Fibroblast of the aortic adventitia (primary cell): ENCODE measurements at regions not wholly inside any gene's neighbourhood (a gene's known extent, or its start where the extent isn't known, plus 50 kb on each side); places are given as distances from the start of the nearest gene placed in this dataset.

Experiments used
- DNase-seq: peaks from one replicate; pipeline ENCODE4 v3.0.0-alpha.2; 2010; ENCODE audit warnings: low read depth
- H3K4me3 ChIP-seq: 2 replicates; pipeline ENCODE4 v1.5.1; 2011; ENCODE audit warnings: low read depth, mild to moderate bottlenecking, control low read depth, low read length, moderate library complexity
- TF ChIP-seq, protein P1 (sequence below): IDR thresholded peaks from 2 replicates; pipeline ENCODE4 v1.5.1; 2011; ENCODE audit warnings: mild to moderate bottlenecking, low read length, control low read depth, inconsistent platforms; ENCODE audit not compliant: insufficient read depth

DNA sequence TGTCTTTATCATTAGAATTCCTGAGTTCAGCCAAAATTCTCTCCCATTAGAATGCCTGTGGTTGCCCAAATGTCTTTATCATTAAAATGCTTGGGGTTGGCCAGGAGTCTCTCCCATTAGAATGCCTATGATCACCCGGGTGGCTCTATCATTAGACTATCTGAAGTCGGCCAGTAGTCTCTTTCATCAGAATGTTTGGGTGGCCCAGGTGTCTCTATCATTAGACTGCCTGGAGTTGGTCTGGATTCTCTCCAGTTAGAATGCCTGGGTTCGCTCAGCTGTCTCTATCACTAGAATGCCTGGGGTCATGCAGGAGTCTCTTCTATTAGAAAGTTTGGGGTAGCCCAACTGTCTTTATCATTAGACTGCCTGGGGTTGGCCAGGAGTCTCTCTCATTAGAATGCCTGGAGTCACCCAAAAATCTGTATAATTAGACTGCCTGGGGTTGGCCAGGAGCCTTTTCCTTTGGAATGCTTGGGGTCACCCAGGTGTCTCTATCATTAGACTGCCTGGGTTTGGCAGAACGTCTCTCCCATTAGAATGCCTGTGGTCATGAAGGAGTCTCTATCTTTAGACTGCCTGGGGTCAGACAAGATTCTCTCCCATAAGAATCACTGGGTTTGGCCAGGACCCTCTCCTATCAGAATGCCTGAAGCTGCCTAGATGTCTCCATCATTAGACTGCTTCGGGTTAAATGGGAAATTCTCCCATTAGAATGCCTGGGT lies 1478.3 kb downstream of the UQCRFS1 start:
- TF ChIP-seq, protein P1, sequence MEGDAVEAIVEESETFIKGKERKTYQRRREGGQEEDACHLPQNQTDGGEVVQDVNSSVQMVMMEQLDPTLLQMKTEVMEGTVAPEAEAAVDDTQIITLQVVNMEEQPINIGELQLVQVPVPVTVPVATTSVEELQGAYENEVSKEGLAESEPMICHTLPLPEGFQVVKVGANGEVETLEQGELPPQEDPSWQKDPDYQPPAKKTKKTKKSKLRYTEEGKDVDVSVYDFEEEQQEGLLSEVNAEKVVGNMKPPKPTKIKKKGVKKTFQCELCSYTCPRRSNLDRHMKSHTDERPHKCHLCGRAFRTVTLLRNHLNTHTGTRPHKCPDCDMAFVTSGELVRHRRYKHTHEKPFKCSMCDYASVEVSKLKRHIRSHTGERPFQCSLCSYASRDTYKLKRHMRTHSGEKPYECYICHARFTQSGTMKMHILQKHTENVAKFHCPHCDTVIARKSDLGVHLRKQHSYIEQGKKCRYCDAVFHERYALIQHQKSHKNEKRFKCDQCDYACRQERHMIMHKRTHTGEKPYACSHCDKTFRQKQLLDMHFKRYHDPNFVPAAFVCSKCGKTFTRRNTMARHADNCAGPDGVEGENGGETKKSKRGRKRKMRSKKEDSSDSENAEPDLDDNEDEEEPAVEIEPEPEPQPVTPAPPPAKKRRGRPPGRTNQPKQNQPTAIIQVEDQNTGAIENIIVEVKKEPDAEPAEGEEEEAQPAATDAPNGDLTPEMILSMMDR, result no peak
- DNase-seq, result no peak
- no peak overlapping the region for H3K4me3 ChIP-seq

DNA sequence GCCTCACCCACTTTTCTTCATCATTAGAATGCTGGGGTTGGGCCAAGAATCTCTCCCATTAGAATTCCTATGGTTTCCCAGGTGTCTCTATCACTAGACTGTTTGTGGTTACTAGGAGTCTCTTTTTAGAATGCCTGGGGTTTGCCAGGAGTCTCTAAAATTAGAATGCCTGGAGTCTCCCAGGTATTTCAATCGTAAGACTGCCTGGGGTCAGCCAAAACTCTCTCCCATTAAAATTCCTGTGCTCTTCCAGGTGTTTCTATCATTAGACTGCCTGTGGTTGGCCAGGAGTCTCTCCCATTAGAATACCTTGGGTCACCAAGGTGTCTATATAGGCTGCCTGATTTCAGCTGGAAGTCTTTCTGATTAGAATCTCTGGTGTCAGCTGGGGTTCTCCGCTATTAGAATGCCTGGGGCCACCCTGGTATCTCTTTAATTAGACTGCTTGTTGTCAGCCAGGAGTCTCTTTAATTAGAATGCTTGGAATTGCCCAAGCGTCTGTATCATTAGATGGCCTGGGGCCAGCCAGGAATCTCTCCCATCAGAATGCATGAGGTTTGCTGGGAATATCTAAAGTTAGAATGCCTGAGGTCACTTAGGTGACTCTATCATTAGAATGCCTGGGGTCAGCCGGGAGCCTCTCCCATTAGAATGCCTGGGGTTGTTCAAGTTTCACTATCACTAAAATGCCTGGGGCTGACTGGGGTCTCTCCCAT lies 1479.2 kb downstream of the UQCRFS1 start:
- DNase-seq, result no peak
- no peak overlapping the region for H3K4me3 ChIP-seq
- TF ChIP-seq, protein P1, result no peak

DNA sequence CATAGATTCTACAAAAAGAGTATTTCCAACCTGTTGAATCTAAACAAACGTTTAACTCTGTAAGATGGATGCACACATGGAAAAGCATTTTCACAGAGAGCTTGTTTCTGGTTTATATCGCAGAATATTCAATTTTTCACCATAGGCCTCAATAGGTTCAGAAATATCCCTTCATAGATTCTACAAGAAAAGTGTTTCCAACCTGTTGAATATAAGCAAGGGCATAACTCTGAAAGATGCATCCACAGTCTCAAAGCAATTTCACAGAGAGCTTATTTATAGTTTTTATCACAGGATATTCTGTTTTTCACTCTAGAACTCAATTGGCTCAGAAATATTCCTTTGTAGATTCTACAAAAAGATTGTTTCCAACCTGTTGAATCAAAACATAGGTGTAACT lies 1483.6 kb downstream of the UQCRFS1 start:
- no peak overlapping the region for H3K4me3 ChIP-seq
- TF ChIP-seq, protein P1, result no peak
- DNase-seq, result no peak

DNA sequence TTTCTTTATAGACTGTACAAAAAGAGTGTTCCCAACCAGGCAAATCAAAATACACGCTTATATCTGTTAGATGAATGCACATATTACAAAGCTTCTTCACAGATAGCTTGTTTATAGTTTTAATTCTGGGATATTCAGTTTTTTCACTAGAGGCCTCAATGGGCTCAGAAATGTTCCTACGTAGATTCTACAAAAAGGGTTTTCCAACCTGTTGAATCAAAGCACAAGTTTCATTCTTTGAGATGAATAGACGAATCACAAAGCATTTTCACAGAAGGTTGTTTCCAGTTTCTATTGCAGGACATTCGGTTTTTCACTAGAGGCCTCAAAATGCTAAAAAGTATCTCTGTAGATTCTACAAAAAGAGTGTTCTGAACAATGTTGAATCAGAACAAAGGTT lies 1490.3 kb downstream of the UQCRFS1 start:
- no peak for DNase-seq
- TF ChIP-seq, protein P1, result no peak
- no peak overlapping the region for H3K4me3 ChIP-seq

DNA sequence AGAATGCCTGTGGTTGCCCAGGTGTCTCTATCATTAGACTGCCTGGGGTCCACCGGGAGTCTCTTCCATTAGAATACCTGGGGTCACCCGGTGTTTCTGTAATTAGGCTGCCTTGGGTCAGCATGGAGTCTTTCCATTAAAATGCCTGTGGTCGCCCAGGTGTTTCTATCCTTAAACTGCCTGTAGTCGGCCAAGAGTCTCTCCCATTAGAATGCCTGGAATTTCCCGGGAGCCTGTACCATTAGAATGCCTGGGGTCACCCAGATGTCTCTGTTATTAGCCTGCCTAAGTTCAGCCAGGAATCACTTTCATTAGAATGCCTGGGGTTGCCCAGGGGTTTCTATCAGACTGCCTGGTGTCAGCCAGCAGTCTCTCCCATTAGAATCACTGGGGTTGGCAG lies 1492.8 kb downstream of the UQCRFS1 start:
- DNase-seq, result no peak
- no peak overlapping the region for H3K4me3 ChIP-seq
- TF ChIP-seq, protein P1, result no peak

DNA sequence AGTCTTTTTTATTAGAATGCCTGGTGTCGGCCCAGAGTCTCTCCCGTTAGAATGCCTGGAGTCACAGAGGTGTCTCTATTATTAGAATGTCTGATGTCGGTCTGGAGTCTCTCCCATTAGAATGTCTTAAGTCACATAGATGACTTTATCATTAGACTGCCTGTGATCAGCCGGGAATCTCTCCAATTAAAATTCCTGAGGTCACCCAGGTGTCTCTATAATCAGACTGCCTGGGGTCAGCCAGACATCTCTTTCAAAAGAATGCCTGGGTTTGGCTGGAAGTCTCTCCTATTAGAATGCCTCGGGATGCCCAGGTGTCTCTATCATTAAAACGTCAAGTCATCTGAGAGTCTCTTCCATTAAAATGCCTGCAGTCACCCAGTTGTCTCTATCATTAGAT lies 1493.9 kb downstream of the UQCRFS1 start:
- no peak overlapping the region for H3K4me3 ChIP-seq
- DNase-seq, result no peak
- TF ChIP-seq, protein P1, result no peak
